ENCODE measurements at regions not wholly inside any gene's neighbourhood (a gene's known extent, or its start where the extent isn't known, plus 50 kb on each side); places are given as distances from the start of the nearest gene placed in this dataset.

- TF ChIP-seq CTCF (IDR thresholded peaks at IDR 0.05) (no peak), POLR2A (IDR thresholded peaks at IDR 0.05) (no peak)
- Histone ChIP-seq H3K27ac (no peak overlapping the region), H3K36me3 (replicated peaks in 1 of 2; ENCODE audit: insufficient read depth in 1 of 2, low read depth in 2 of 2) (no peaks in the 10 kb centered on the region), H3K4me1 (peaks cover 5% of the 10 kb centered on the region), H3K27me3 (no peaks in the 10 kb centered on the region), H3K4me3 (no peak overlapping the region), H3K9me3 (no peaks in the 10 kb centered on the region)
- no peak for ATAC-seq
- WGBS, 2 donors = 74 to 80% methylated on average over 3 of the region's 3 CpGs
- intact Hi-C loops (cut with DNase I) = loop anchor here (10.0 kb wide), 1 partner anchor 255 kb away; no protein-coding TSS in a partner anchor
- no peak for DNase-seq
Measured at GRCh38 chr5:61669531-61669930, 337.5 kb downstream of the ZSWIM6 start.

- Histone ChIP-seq H3K36me3 (replicated peaks in 1 of 2; ENCODE audit: insufficient read depth in 1 of 2, low read depth in 2 of 2) (no peaks in the 10 kb centered on the region), H3K27ac (no peak overlapping the region), H3K4me1 (peaks cover 16% of the 10 kb centered on the region), H3K27me3 (no peaks in the 10 kb centered on the region), H3K4me3 (no peak overlapping the region), H3K9me3 (no peaks in the 10 kb centered on the region)
- ATAC-seq (no peak), DNase-seq (no peak)
- 80 to 82% methylated on average over 4 of the region's 4 CpGs for WGBS, 2 donors
- TF ChIP-seq POLR2A (IDR thresholded peaks at IDR 0.05) (no peak), CTCF (IDR thresholded peaks at IDR 0.05) (no peak)
- intact Hi-C loops (cut with DNase I) = no loop called here
Measured at GRCh38 chr5:61670941-61671340, 338.9 kb downstream of the ZSWIM6 start.

- H3K4me3 ChIP-seq = no peak overlapping the region
- DNase-seq (peak in 3 of 4 donors; percentile 24 to 47 (median 32)), ATAC-seq (peak; percentile 76)
- 77 to 78% methylated on average over 8 to 9 of the region's 9 CpGs for WGBS, 2 donors
- TF ChIP-seq CTCF (IDR thresholded peaks at IDR 0.05) (no peak), POLR2A (IDR thresholded peaks at IDR 0.05) (no peak)
- intact Hi-C loops (cut with DNase I) = no loop called here
- H3K27me3 ChIP-seq = no peaks in the 10 kb centered on the region
- no peaks in the 10 kb centered on the region for H3K36me3 ChIP-seq (replicated peaks in 1 of 2; ENCODE audit: insufficient read depth in 1 of 2, low read depth in 2 of 2)
- peaks cover 16% of the 10 kb centered on the region for H3K4me1 ChIP-seq
- peak overlapping the region in 2 of 4 donors; percentile 37 to 60 for H3K27ac ChIP-seq
- H3K9me3 ChIP-seq = no peaks in the 10 kb centered on the region
Measured at GRCh38 chr5:61673007-61673735, 341.1 kb downstream of the ZSWIM6 start.

- peak overlapping the region in 1 of 4 donors; percentile 23 for H3K27ac ChIP-seq
- no peaks in the 10 kb centered on the region for H3K36me3 ChIP-seq (replicated peaks in 1 of 2; ENCODE audit: insufficient read depth in 1 of 2, low read depth in 2 of 2)
- TF ChIP-seq POLR2A (IDR thresholded peaks at IDR 0.05) (no peak), CTCF (IDR thresholded peaks at IDR 0.05) (no peak)
- DNase-seq (no peak), ATAC-seq (no peak)
- no peak overlapping the region for H3K4me3 ChIP-seq
- peaks cover 16% of the 10 kb centered on the region for H3K4me1 ChIP-seq
- WGBS, 2 donors = 65 to 70% methylated on average over 4 of the region's 4 CpGs
- H3K9me3 ChIP-seq = no peaks in the 10 kb centered on the region
- intact Hi-C loops (cut with DNase I) = no loop called here
- no peaks in the 10 kb centered on the region for H3K27me3 ChIP-seq
Measured at GRCh38 chr5:61674378-61674777, 342.3 kb downstream of the ZSWIM6 start.

Measured in body of pancreas (tissue), 4 donors.